ENCODE measurements at regions not wholly inside any gene's neighbourhood (a gene's known extent, or its start where the extent isn't known, plus 50 kb on each side); places are given as distances from the start of the nearest gene placed in this dataset.

- intact Hi-C loops (cut with DNase I; ENCODE audit: low total_unique reads): no loop called here
- Histone ChIP-seq H3K4me3 (no peak overlapping the region), H3K9me3 (no peaks in the 10 kb centered on the region), H3K27me3 (no peaks in the 10 kb centered on the region), H3K27ac (no peak overlapping the region), H3K36me3 (no peaks in the 10 kb centered on the region), H3K4me1 (no peaks in the 10 kb centered on the region)
- DNase-seq (ENCODE audit: low spot score in 2 of 2): no peak
- TF ChIP-seq CTCF (IDR thresholded peaks at IDR 0.05) (no peak), POLR2AphosphoS5 (IDR thresholded peaks at IDR 0.05) (no peak), POLR2A (IDR thresholded peaks at IDR 0.05) (no peak)
These were observed 53.1 kb upstream of the CD55 start for GRCh38 chr1:207268337-207268736.

GRCh38 chr1:207268753-207269511 lies 52.5 kb upstream of the CD55 start:
- no peak overlapping the region for H3K27ac ChIP-seq
- H3K36me3 ChIP-seq: no peaks in the 10 kb centered on the region
- intact Hi-C loops (cut with DNase I; ENCODE audit: low total_unique reads): no loop called here
- TF ChIP-seq POLR2AphosphoS5 (IDR thresholded peaks at IDR 0.05) (no peak), POLR2A (IDR thresholded peaks at IDR 0.05) (no peak), CTCF (IDR thresholded peaks at IDR 0.05) (no peak)
- no peaks in the 10 kb centered on the region for H3K4me1 ChIP-seq
- H3K27me3 ChIP-seq: no peaks in the 10 kb centered on the region
- no peak for DNase-seq (ENCODE audit: low spot score in 2 of 2)
- H3K4me3 ChIP-seq: no peak overlapping the region
- H3K9me3 ChIP-seq: no peaks in the 10 kb centered on the region

Data from breast epithelium (tissue), 4 donors.